ENCODE measurements at regions not wholly inside any gene's neighbourhood (a gene's known extent, or its start where the extent isn't known, plus 50 kb on each side); places are given as distances from the start of the nearest gene placed in this dataset.

- no peak for DNase-seq
Measured at GRCh38 chr1:58976294-58976693, 192.4 kb upstream of the JUN start.

GRCh38 chr1:58977598-58977997 is 193.8 kb upstream of the JUN start:
- DNase-seq: no peak

GRCh38 chr1:58978096-58978495 is 194.2 kb upstream of the JUN start:
- no peak for DNase-seq

GRCh38 chr1:58979086-58979485 is 195.2 kb upstream of the JUN start:
- DNase-seq: no peak

- DNase-seq: no peak
Measured at GRCh38 chr1:58979677-58980076, 195.8 kb upstream of the JUN start.

- DNase-seq: no peak
Measured at GRCh38 chr1:58981392-58981791, 197.5 kb upstream of the JUN start.

GRCh38 chr1:58982259-58982998 is 198.6 kb upstream of the JUN start:
- no peak for DNase-seq

- DNase-seq: peak; percentile 77
Measured at GRCh38 chr1:58983162-58983561, 199.3 kb upstream of the JUN start.

GRCh38 chr1:58983633-58984245 is 199.9 kb upstream of the JUN start:
- no peak for DNase-seq

- no peak for DNase-seq
Measured at GRCh38 chr1:58986996-58987767, 203.3 kb upstream of the JUN start.

- no peak for DNase-seq
Measured at GRCh38 chr1:58988752-58989151, 204.9 kb upstream of the JUN start.

- no peak for DNase-seq
Measured at GRCh38 chr1:58989845-58990244, 206.0 kb upstream of the JUN start.

GRCh38 chr1:58991305-58991704 is 207.5 kb upstream of the JUN start:
- DNase-seq: no peak

- no peak for DNase-seq
Measured at GRCh38 chr1:58992643-58993042, 208.8 kb upstream of the JUN start.

- no peak for DNase-seq
Measured at GRCh38 chr1:58993403-58993802, 209.6 kb upstream of the JUN start.

GRCh38 chr1:58994664-58995063 is 210.8 kb upstream of the JUN start:
- DNase-seq: no peak

- no peak for DNase-seq
Measured at GRCh38 chr1:58996341-58997059, 212.7 kb upstream of the JUN start.

- DNase-seq: no peak
Measured at GRCh38 chr1:58997060-58997411, 213.2 kb upstream of the JUN start.

GRCh38 chr1:58997637-58998036 is 213.8 kb upstream of the JUN start:
- no peak for DNase-seq

- no peak for DNase-seq
Measured at GRCh38 chr1:58999676-59000075, 215.8 kb upstream of the JUN start.

- DNase-seq: no peak
Measured at GRCh38 chr1:59004755-59005154, 220.9 kb upstream of the JUN start.

- DNase-seq: no peak
Measured at GRCh38 chr1:59005491-59006288, 221.8 kb upstream of the JUN start.
